Fibroblast of gingiva (primary cell): ENCODE measurements at regions not wholly inside any gene's neighbourhood (a gene's known extent, or its start where the extent isn't known, plus 50 kb on each side); places are given as distances from the start of the nearest gene placed in this dataset.

Experiments used
- DNase-seq: peaks from one replicate; pipeline ENCODE4 v3.0.0-alpha.2; 2011; ENCODE audit warnings: low read depth

- no peak for DNase-seq
Observed at GRCh38 chr13:50071379-50071778, 56.1 kb downstream of the KCNRG start.

GRCh38 chr13:50072676-50073075, 57.4 kb downstream of the KCNRG start:
- no peak for DNase-seq

GRCh38 chr13:50073340-50073739, 58.1 kb downstream of the KCNRG start:
- no peak for DNase-seq

- no peak for DNase-seq
Observed at GRCh38 chr13:50074843-50075242, 59.6 kb downstream of the KCNRG start.

GRCh38 chr13:50075619-50076097, 60.4 kb downstream of the KCNRG start:
- peak; percentile 25 for DNase-seq

- no peak for DNase-seq
Observed at GRCh38 chr13:50077431-50077830, 62.2 kb downstream of the KCNRG start.

GRCh38 chr13:50078231-50078894, 63.1 kb downstream of the KCNRG start:
- DNase-seq: no peak

- DNase-seq: no peak
Observed at GRCh38 chr13:50078895-50079654, 63.8 kb downstream of the KCNRG start.

- no peak for DNase-seq
Observed at GRCh38 chr13:50079655-50080202, 64.5 kb downstream of the KCNRG start.

- peak; percentile 20 for DNase-seq
Observed at GRCh38 chr13:50080203-50080910, 65.1 kb downstream of the KCNRG start.

- peak; percentile 6 for DNase-seq
Observed at GRCh38 chr13:50080911-50081678, 65.9 kb downstream of the KCNRG start.

- DNase-seq: peak; percentile 98
Observed at GRCh38 chr13:50081679-50082425, 66.6 kb downstream of the KCNRG start.

- DNase-seq: peak; percentile 54
Observed at GRCh38 chr13:50082426-50083281, 67.4 kb downstream of the KCNRG start.

GRCh38 chr13:50085063-50085462, 69.8 kb downstream of the KCNRG start:
- peak; percentile 22 for DNase-seq

- DNase-seq: no peak
Observed at GRCh38 chr13:50089633-50090032, 74.4 kb downstream of the KCNRG start.

- DNase-seq: no peak
Observed at GRCh38 chr13:50090211-50090610, 75.0 kb downstream of the KCNRG start.

- no peak for DNase-seq
Observed at GRCh38 chr13:50094615-50095293, 79.5 kb downstream of the KCNRG start.

- no peak for DNase-seq
Observed at GRCh38 chr13:50098693-50099092, 83.4 kb downstream of the KCNRG start.

GRCh38 chr13:50099473-50099872, 84.2 kb downstream of the KCNRG start:
- no peak for DNase-seq
